Neural crest cell (in vitro differentiated cells): ENCODE measurements at regions not wholly inside any gene's neighbourhood (a gene's known extent, or its start where the extent isn't known, plus 50 kb on each side); places are given as distances from the start of the nearest gene placed in this dataset.

ENCODE experiments used
- DNase-seq: peaks from one replicate; pipeline ENCODE4 v3.0.0; 2021; ENCODE audit warnings: low read depth, mixed read lengths, low spot score
- H3K27ac Mint-ChIP-seq: one replicate; pipeline ENCODE4 v1.8.0; 2021; ENCODE audit warnings: mild to moderate bottlenecking, mixed read lengths; ENCODE audit not compliant: unreplicated experiment
- H3K27me3 Mint-ChIP-seq: 2 replicates; pipeline ENCODE4 v1.8.0; 2021; ENCODE audit warnings: low read depth, mild to moderate bottlenecking, mixed read lengths
- H3K36me3 Mint-ChIP-seq: 2 replicates; pipeline ENCODE4 v1.8.0; 2021; ENCODE audit warnings: low read depth, mild to moderate bottlenecking, mixed read lengths
- H3K4me1 Mint-ChIP-seq: 2 replicates; pipeline ENCODE4 v1.8.0; 2021; ENCODE audit warnings: mixed read lengths
- H3K4me3 Mint-ChIP-seq: one replicate; pipeline ENCODE4 v1.8.0; 2021; ENCODE audit warnings: mild to moderate bottlenecking, mixed read lengths
- H3K9me3 Mint-ChIP-seq: 2 replicates; pipeline ENCODE4 v1.8.0; 2021; ENCODE audit warnings: mixed read lengths
- CTCF ChIP-seq: fragments of 200-600 bp; sonication (generic); conservative IDR thresholded peaks from 2 replicates; pipeline ENCODE4 v1.5.0; 2021; ENCODE audit warnings: antibody characterized with exemption, mild to moderate bottlenecking

DNA sequence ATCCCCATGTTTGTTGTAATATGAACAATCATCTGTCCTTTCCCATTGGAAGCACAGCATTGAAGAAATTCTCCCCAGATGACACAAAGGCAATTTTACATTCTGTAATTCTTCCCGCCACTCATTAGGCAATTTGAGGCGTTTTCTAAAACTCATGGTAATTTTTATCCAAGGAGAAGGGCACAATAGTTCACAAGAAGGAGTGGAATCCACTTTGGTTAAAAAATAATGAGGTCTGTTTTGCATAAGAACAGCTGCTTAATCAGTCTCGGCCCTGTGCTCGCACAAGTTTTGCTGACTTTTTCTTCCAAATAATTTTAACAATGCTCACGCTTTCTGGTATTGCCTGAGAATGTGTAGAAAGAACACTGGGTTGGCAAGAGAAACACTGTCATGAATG lies 94.0 kb downstream of the CAVIN4 start:
- H3K36me3 Mint-ChIP-seq = no peaks in the 10 kb centered on the region
- no peak overlapping the region for H3K27ac Mint-ChIP-seq
- peaks cover 5% of the 10 kb centered on the region for H3K4me1 Mint-ChIP-seq
- no peak for DNase-seq
- no peaks in the 10 kb centered on the region for H3K27me3 Mint-ChIP-seq
- no peak for TF ChIP-seq CTCF
- no peak overlapping the region for H3K4me3 Mint-ChIP-seq
- H3K9me3 Mint-ChIP-seq = no peaks in the 10 kb centered on the region

DNA sequence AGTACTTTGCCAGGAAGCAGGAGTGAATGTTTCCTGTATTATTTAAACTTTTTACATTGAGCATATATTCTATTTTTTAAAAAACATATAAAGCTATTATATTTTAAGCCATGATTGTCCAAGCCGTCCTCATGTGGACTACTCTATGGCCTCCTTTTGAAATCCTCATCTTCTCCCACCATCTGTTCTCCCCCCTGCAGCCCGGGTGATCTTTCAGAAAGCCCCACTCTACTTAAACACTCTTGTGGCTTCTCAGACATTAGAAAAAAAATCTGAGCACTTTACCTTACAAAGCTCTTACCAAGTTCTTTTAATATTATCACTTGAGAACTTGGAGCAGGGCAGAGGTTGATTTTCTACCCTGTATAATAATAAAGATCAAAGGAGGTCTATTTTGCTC lies 95.4 kb downstream of the CAVIN4 start:
- Mint-ChIP-seq H3K27me3 (no peaks in the 10 kb centered on the region), H3K9me3 (no peaks in the 10 kb centered on the region), H3K27ac (no peak overlapping the region), H3K4me1 (peaks cover 5% of the 10 kb centered on the region), H3K4me3 (no peak overlapping the region), H3K36me3 (no peaks in the 10 kb centered on the region)
- no peak for TF ChIP-seq CTCF
- no peak for DNase-seq

- no peaks in the 10 kb centered on the region for H3K9me3 Mint-ChIP-seq
- peaks cover 5% of the 10 kb centered on the region for H3K4me1 Mint-ChIP-seq
- H3K4me3 Mint-ChIP-seq = no peak overlapping the region
- DNase-seq = no peak
- H3K27me3 Mint-ChIP-seq = no peaks in the 10 kb centered on the region
- H3K36me3 Mint-ChIP-seq = no peaks in the 10 kb centered on the region
- no peak overlapping the region for H3K27ac Mint-ChIP-seq
- no peak for TF ChIP-seq CTCF
Measured at GRCh38 chr9:100674419-100675122, 96.7 kb downstream of the CAVIN4 start.

DNA sequence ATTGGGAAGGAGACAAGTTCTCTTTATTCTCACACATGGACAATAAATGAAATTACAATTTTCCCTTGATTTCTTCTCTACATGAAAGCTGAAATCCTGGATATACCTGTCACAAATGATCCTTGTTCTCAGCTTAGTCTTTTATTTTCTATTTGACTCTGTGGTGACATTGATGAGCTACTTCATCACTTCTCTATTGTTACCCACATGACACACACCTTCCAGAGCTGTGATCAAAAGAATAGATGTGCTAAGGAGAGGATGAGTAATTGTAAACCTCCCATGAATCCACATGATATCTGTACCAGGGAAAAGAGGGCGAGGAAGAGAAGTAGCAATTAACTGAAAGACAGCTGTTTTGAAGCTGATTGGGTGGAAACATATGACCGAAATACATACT lies 102.0 kb downstream of the CAVIN4 start:
- H3K4me1 Mint-ChIP-seq = no peaks in the 10 kb centered on the region
- no peak overlapping the region for H3K27ac Mint-ChIP-seq
- H3K27me3 Mint-ChIP-seq = no peaks in the 10 kb centered on the region
- no peak for DNase-seq
- TF ChIP-seq CTCF = no peak
- no peaks in the 10 kb centered on the region for H3K36me3 Mint-ChIP-seq
- H3K9me3 Mint-ChIP-seq = no peaks in the 10 kb centered on the region
- H3K4me3 Mint-ChIP-seq = no peak overlapping the region

GRCh38 chr9:100686420-100686819 lies 108.5 kb downstream of the CAVIN4 start:
- no peaks in the 10 kb centered on the region for H3K36me3 Mint-ChIP-seq
- H3K4me3 Mint-ChIP-seq = no peak overlapping the region
- DNase-seq = no peak
- no peaks in the 10 kb centered on the region for H3K27me3 Mint-ChIP-seq
- TF ChIP-seq CTCF = no peak
- no peak overlapping the region for H3K27ac Mint-ChIP-seq
- peaks cover 3% of the 10 kb centered on the region for H3K4me1 Mint-ChIP-seq
- H3K9me3 Mint-ChIP-seq = no peaks in the 10 kb centered on the region
